GM18951 (cell line): ENCODE measurements at regions not wholly inside any gene's neighbourhood (a gene's known extent, or its start where the extent isn't known, plus 50 kb on each side); places are given as distances from the start of the nearest gene placed in this dataset.

Experiments used
- POLR2A ChIP-seq: IDR thresholded peaks from 4 replicates; pipeline ENCODE4 v1.6.1; 2011; ENCODE audit warnings: mild to moderate bottlenecking; ENCODE audit not compliant: insufficient read length, insufficient read depth; ENCODE audit errors: extremely low read depth
- in situ Hi-C: fragments of 300-500 bp; cut with MboI; formaldehyde crosslinking; loops from one replicate; pipeline ENCODE4 v1.12.0; 2022; ENCODE audit warnings: low sequenced_read_pairs, mixed read lengths, inconsistent platforms; ENCODE audit not compliant: unreplicated experiment

DNA sequence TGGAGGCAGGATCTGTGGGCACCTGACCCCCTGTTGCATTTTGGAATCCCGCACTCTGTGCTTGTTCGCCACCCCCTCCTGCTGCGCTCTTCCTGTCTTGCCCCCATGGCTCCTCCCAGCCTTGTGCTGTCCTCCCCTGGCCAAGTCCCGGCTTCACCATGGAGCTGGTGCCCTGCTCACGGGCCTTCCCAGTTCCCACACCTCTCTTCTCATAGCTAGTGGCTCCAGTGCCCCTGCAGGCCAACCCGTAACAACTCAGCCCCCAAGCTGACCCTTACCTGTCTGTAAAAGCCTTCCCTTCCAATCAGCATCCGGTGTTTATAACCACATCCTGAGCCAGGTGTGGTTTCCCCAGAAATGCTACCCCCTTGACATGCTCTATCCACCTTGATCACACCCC, 407.7 kb upstream of the C2CD4B start:
- in situ Hi-C loops, result no loop called here
- no peak for TF ChIP-seq POLR2A

DNA sequence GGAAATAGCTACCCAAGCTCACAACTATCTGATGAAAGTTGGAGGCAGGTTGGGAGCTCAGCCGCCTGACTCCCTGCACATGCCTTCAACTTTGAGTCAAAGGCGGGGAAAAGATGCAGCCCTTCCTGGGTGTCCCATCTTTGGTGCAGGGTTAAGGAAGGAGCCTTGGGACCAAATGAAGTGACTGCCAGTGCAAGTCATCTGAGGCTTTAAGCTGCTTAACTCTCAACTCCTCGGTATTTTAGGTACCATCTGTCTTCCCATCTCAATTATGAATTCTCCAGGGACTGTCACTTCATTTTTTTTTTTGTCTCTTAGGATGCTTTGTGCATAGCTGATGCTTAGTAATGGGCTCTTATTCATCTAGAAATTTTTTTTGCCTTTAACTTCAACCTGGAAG, 408.8 kb upstream of the C2CD4B start:
- in situ Hi-C loops, result no loop called here
- TF ChIP-seq POLR2A, result no peak

DNA sequence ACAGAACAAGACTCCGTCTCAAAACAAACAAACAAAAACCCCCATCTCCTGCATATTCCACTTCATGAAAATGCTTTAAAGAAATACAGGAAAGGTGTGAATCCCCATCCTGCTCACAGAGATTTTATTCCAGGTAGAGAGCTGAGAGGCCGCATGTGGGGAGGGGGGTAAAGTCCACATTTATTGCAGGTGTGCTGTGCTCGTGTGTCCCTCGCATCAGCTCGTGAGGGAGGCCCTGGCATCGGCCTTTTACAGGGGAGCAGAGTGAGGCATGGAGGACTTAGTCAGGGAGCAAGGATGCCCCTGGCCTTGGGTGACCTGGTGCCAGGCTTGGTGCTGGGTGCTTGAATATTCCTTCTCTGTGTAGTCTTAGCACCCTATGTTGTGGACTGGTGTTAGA, 413.5 kb upstream of the C2CD4B start:
- TF ChIP-seq POLR2A, result no peak
- in situ Hi-C loops, result no loop called here

DNA sequence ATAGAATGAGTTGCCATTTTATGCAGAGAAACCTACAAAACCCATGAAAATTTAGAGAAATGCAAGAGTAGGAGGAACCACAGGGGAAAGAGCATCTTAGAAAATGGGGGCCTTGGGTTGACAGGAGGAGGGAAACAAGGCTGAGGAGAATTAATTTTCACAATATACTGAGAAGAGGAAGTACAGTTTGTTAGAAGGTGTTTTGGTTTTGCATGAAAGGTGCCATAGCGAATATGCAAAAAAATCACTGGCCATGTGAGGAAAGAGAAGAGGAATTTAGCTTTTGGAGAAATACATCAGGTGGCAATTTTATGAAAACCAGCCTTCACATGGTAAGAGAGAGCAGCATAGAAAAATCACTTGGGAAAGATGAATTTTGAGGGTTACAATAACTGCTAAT, 413.9 kb upstream of the C2CD4B start:
- TF ChIP-seq POLR2A, result no peak
- in situ Hi-C loops, result no loop called here

DNA sequence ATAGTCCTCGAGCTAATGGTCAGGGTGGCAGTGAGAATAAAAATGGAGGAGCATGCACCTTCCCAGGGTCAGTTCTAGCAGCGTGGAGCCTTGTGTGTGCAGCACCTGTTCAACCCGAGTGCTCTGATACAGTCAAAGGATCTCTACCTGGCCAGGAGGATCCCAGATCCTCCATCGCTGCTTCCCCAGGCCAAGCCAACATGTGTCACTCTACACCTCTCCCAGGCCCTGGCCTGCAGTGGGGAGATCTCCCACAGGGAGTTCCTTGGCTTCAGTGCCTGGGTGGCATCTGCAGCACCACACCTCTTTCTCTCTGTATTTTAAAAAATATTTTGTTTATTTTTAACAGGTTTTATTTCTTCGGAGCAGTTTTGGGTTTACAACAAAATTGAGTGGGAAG, 414.8 kb upstream of the C2CD4B start:
- TF ChIP-seq POLR2A, result no peak
- in situ Hi-C loops, result no loop called here

DNA sequence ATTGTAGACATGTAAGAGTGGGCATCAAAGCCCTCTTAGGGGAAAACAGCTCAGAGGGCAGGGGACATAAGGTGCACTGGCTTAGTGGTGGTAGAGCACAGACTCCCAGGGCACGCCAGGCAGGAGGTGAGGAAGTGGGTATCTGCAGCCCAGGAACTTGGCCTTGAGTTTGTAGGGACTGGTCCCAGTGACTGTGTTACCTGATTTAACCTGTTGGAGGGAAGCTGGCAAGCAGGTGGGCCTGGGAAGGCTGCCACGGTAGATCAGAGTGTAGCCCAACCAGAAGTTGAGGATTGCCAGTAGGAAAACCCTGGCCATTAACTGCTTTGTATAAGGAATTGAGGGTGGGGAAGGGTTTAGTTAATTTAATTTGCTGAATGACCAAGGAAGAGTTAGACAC, 417.5 kb upstream of the C2CD4B start:
- no peak for TF ChIP-seq POLR2A
- in situ Hi-C loops, result no loop called here

DNA sequence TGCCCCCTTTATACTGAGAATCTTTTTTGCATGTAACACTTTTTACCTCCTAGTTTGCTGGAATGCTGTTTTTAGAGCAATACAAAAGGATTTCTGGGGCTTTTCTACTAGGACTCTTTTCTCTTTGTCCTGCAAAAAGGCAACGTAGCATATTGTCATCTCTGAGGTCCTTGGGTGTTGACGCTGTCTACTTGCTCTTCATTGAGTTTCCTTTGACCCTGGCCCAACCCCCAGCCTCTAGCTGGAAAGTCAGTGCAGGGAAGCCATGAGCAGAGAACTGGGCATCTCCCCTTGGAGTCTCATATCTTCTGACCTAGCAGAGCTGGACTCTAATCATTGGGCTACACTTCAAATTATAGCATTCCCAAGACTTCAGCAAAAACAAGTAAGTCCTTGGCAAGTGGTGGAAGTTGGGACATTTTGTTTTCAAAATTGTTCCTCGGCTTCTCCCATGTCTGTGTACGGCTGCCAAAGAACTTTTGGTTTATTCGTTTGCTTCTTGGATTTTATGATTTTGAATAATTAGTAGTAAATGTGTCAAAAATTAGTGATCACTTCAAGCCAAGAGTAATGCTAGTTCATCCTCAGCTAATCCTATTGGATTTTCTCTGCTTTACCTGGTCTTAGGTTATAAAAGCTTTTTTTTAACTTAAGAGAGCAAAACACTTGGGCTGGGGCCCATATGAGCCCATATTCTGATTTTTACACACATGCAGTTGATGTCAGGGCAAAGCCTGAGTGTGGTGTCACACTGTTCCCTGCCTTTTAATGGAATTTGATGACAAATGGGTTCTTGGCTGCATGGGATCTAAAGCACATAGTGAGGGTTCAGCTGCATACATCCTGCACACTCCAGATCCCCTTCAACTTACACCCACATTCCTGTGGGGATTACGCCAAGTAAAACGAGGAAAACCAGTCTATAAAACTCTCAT, 419.5 kb upstream of the C2CD4B start:
- no peak for TF ChIP-seq POLR2A
- in situ Hi-C loops, result no loop called here

DNA sequence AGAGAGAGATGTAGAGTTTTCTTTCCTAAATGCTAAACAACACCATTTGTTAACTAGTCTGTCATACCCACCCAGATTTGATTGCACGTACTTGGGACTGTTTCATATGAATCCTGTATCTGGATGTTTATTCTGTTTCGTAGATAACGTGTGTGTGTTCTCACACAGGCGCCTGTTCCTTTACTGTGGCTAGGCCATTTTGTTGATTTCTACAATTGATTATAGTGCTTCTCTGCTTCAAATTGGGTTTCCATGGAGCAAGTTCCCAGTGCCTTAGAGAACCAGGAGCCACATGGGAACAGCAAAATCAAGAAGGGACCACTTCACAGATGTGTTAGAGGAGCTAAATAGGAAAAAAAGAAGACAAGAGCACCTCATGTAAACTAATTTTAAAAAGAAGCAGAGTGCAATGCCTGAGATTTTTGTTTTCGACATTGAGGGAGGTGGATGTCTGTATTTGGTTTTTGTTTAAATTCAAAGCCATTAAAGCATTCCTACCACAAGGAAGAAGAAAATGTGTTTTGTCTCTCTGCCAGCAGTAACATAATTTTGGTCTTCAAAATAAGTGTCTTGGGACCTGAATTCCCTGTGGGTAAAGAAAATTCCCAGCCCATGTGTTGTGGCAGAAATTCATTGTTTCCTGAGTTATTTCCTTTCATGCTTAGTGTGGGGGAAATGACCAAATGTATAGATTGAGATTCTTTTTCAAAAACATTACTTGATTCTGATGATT, 424.0 kb upstream of the C2CD4B start:
- no peak for TF ChIP-seq POLR2A
- in situ Hi-C loops, result no loop called here

DNA sequence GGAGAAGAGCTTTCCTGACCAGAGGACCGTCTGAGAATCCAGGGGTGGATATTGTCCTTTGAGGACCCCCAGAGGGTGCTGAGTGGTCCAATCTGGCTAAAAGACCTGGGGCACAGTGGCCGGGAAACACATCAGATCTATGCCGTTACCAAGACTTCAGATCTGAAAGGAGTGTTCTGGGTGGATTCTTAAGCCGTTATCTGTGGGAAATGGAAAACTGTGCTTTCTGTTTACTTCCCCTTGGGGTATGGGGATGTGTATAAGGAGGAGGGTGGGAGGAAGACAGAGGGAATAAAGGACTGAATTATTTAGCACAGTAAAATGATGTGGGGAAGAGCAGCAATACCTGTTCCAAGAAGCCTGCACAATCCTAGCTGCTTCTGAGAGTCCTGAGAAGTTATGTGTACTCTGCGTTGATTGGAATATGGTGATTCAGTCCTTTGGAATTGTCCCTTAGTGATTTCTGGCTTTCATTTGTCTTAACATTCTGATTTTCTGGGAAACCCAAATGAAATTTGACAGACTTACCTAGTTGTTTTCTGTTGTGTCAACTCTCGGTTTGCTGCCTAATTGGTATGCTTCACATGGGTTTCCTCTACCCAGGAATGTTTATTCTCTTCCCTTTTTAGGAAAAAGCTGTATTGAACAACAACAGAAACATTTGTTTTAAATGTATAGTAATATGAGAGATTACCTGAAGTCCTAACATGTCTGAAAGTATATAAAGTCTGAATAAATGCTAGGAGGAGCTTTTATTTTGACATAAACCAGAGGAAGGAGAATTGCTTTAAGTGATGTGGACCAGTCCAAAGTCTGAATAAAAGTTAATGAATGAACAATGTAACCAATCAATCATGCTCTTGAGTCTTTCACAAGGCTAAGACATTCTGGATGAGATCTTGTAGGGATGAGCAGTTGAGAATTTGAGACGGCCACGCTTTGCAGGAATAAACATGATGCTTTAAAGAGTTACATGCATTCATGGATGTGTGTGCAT, 427.1 kb upstream of the C2CD4B start:
- in situ Hi-C loops, result no loop called here
- no peak for TF ChIP-seq POLR2A

DNA sequence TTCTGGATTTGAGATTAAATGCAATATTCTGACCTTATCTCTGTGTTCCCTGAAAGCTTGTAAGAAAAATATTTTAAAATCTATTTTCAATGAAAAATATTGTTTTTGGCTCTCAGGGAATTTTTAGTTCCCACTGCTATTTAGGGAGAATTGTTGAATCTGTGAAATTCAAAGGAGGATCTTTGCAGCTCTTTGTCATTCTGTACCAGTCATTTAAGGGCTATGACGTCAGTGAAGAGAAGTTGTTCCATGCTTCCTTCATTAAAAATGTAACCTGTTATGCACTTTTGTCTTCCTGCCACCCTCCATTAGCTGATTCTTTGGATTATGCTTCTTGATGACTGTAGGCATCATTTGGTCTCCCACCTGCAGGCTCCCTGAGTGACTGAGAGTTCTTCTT, 427.8 kb upstream of the C2CD4B start:
- in situ Hi-C loops, result no loop called here
- TF ChIP-seq POLR2A, result no peak

DNA sequence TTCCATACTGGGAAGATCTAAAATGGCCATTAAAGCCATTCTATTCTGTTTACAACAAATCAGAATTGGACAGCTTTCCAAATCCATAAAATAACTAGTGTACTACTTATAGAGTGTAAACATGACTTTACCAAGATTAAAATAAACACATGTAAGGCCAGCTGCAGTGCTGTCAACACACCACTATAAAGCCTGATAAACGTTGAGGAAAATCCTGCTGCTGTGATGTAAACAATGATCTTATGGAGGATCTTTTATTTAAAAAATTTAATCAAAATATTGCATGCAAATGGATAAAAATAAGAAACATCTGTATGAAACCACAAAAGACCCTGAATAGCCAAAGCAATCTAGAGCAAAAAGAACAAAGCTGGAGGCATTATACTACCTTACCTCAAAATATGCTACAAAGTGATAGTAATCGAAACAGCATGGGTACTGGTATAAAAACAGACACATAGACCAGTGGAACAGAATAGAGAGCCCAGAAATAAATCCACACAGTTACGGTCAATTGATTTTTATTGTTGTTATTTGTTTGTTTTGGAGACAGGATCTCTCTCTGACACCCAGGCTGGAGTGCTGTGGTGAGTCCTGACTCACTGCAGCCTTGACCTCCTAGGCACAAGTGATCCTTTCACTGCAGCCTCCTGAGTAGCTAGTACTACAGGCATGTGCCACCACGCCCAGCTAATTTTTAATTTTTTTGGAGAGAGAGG, 428.8 kb upstream of the C2CD4B start:
- in situ Hi-C loops, result no loop called here
- TF ChIP-seq POLR2A, result no peak

DNA sequence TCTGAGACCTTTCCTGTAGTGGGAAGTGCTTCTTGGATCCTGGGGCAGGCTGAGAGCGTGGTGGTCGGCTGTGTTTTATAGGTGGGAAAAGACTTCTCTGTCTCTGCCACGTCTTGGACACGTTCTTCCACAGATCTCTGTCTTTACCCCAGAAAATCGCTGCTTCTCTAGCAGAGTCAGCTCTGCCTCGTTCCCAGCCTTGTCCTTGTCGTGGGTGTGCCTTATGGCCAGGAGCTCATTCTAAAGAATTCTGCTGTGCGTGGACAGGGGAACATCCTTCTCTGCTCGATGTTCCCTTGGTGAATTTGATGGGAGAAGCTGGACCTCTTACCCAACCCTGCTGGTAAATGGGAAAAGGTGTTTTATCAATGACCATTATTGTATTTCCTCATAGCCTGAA, 433.1 kb upstream of the C2CD4B start:
- no peak for TF ChIP-seq POLR2A
- in situ Hi-C loops, result no loop called here
